Mesenchymal stem cell (in vitro differentiated cells and primary cell): ENCODE measurements at regions not wholly inside any gene's neighbourhood (a gene's known extent, or its start where the extent isn't known, plus 50 kb on each side); places are given as distances from the start of the nearest gene placed in this dataset.

ENCODE experiments used
- DNase-seq: peaks from one replicate; pipeline ENCODE4 v3.0.0-alpha.2; 2013
- H2AFZ ChIP-seq: one replicate; pipeline ENCODE4 v1.6.1; 2013; ENCODE audit warnings: low read depth, mild to moderate bottlenecking, control low read depth, inconsistent platforms, low read length, moderate library complexity
- H2AK5ac ChIP-seq: 2 replicates; pipeline ENCODE4 v1.6.1; 2013; ENCODE audit warnings: low read length, moderate library complexity, mild to moderate bottlenecking, inconsistent platforms; ENCODE audit not compliant: severe bottlenecking
- H2BK120ac ChIP-seq: one replicate; pipeline ENCODE4 v1.6.1; 2013; ENCODE audit warnings: low read depth, mild to moderate bottlenecking, inconsistent platforms, low read length, moderate library complexity
- H2BK12ac ChIP-seq, 2 experiments: one replicate each; pipeline ENCODE4 v1.6.1; 2013; ENCODE audit warnings: inconsistent platforms in 2 of 2, low read length in 2 of 2, mild to moderate bottlenecking in 2 of 2, moderate library complexity in 2 of 2, control low read depth in 1 of 2
- H2BK15ac ChIP-seq: one replicate; pipeline ENCODE4 v1.6.1; 2013; ENCODE audit warnings: mild to moderate bottlenecking, low read depth, inconsistent platforms; ENCODE audit not compliant: poor library complexity, severe bottlenecking
- H2BK5ac ChIP-seq: 2 replicates; pipeline ENCODE4 v1.6.1; 2013; ENCODE audit warnings: low read depth, mild to moderate bottlenecking, low read length, control low read depth, inconsistent platforms; ENCODE audit not compliant: poor library complexity, severe bottlenecking
- H3K14ac ChIP-seq, 2 experiments: one replicate each; pipeline ENCODE4 v1.6.1; 2013; ENCODE audit warnings: inconsistent platforms in 2 of 2, low read length in 2 of 2, control low read depth in 1 of 2, mild to moderate bottlenecking in 1 of 2, moderate library complexity in 1 of 2
- H3K18ac ChIP-seq, 2 experiments: one replicate each; pipeline ENCODE4 v1.6.1; 2013; ENCODE audit warnings: inconsistent platforms in 2 of 2, low read length in 2 of 2, control low read depth in 1 of 2, low read depth in 1 of 2, mild to moderate bottlenecking in 1 of 2
- H3K23ac ChIP-seq, 2 experiments: one replicate each; pipeline ENCODE4 v1.6.1; 2013; ENCODE audit warnings: inconsistent platforms in 2 of 2, low read length in 2 of 2, mild to moderate bottlenecking in 2 of 2, moderate library complexity in 2 of 2, control low read depth in 1 of 2
- H3K27ac ChIP-seq: 2 replicates; pipeline ENCODE4 v1.5.1; 2013; ENCODE audit warnings: mild to moderate bottlenecking, moderate library complexity, low read length, control low read depth, inconsistent platforms; ENCODE audit not compliant: poor library complexity, severe bottlenecking
- H3K27me3 ChIP-seq, 2 experiments: 2 replicates each; pipeline versions ENCODE4 v1.6.1 to v1.7.0; 2013; ENCODE audit warnings: low read length in 2 of 2, mild to moderate bottlenecking in 2 of 2, moderate library complexity in 2 of 2, control low read depth in 1 of 2, inconsistent platforms in 1 of 2; ENCODE audit not compliant: control insufficient read depth in 1 of 2, insufficient read depth in 1 of 2
- H3K36me3 ChIP-seq, 2 experiments: 2 replicates each; pipeline versions ENCODE4 v1.6.1 to v1.7.0; 2013; ENCODE audit warnings: low read length in 2 of 2, control low read depth in 1 of 2, inconsistent platforms in 1 of 2, low read depth in 1 of 2, mild to moderate bottlenecking in 1 of 2; ENCODE audit not compliant: insufficient read depth in 2 of 2, control insufficient read depth in 1 of 2
- H3K4ac ChIP-seq, 2 experiments: one replicate each; pipeline ENCODE4 v1.6.1; 2013; ENCODE audit warnings: inconsistent platforms in 2 of 2, low read length in 2 of 2, mild to moderate bottlenecking in 2 of 2, moderate library complexity in 2 of 2, control low read depth in 1 of 2, low read depth in 1 of 2
- H3K4me1 ChIP-seq: 2 replicates; pipeline ENCODE4 v1.6.1; 2013; ENCODE audit warnings: low read depth, low read length, control low read depth; ENCODE audit not compliant: control insufficient read depth, insufficient read depth
- H3K4me2 ChIP-seq: 2 replicates; pipeline ENCODE4 v1.6.1; 2013; ENCODE audit warnings: low read length, mild to moderate bottlenecking, inconsistent platforms; ENCODE audit not compliant: poor library complexity, severe bottlenecking
- H3K4me3 ChIP-seq, 2 experiments: 2 replicates each; pipeline versions ENCODE4 v1.5.1 to v1.7.0; 2013; ENCODE audit warnings: low read length in 2 of 2, mild to moderate bottlenecking in 2 of 2, control low read depth in 1 of 2, low read depth in 1 of 2; ENCODE audit not compliant: insufficient read depth in 1 of 2
- H3K79me1 ChIP-seq: replicated peaks from 2 replicates; pipeline ENCODE4 v1.6.1; 2013; ENCODE audit warnings: mild to moderate bottlenecking, control low read depth, low read length, inconsistent platforms; ENCODE audit not compliant: poor library complexity, severe bottlenecking
- H3K9ac ChIP-seq: 2 replicates; pipeline ENCODE4 v1.7.0; 2013; ENCODE audit warnings: mild to moderate bottlenecking, low read length, moderate library complexity
- H3K9me3 ChIP-seq: 2 replicates; pipeline ENCODE4 v1.7.0; 2013; ENCODE audit warnings: mild to moderate bottlenecking, low read length; ENCODE audit not compliant: control insufficient read depth
- H4K8ac ChIP-seq: one replicate; pipeline ENCODE4 v1.6.1; 2013; ENCODE audit warnings: inconsistent platforms, mild to moderate bottlenecking, low read length, moderate library complexity
- H4K91ac ChIP-seq: one replicate; pipeline ENCODE4 v1.6.1; 2013; ENCODE audit warnings: mild to moderate bottlenecking, low read length, inconsistent platforms
- WGBS: methylation state at CpG from one replicate; pipeline ENCODE4 v1.1.7; 2013; ENCODE audit warnings: mixed read lengths; 5-methylcytosine and 5-hydroxymethylcytosine counted together

- no peak overlapping the region for H3K18ac ChIP-seq
- no peak overlapping the region for H2BK5ac ChIP-seq
- H3K9ac ChIP-seq: no peak overlapping the region
- H3K14ac ChIP-seq: no peak overlapping the region
- peaks cover 3% of the 10 kb centered on the region for H3K4me1 ChIP-seq
- no peak overlapping the region for H2AFZ ChIP-seq
- H4K91ac ChIP-seq: no peak overlapping the region
- no peak overlapping the region for H3K23ac ChIP-seq
- no peak overlapping the region for H3K27ac ChIP-seq
- 97% methylated on average over 4 of the region's 5 CpGs for WGBS
- H3K9me3 ChIP-seq: no peaks in the 10 kb centered on the region
- H2BK12ac ChIP-seq: no peak overlapping the region
- H2BK15ac ChIP-seq: no peak overlapping the region
- H2BK120ac ChIP-seq: no peak overlapping the region
- no peaks in the 10 kb centered on the region for H3K79me1 ChIP-seq
- DNase-seq: no peak
- no peak overlapping the region for H4K8ac ChIP-seq
- H3K4me2 ChIP-seq: no peak overlapping the region
- no peak overlapping the region for H3K4me3 ChIP-seq
- no peaks in the 10 kb centered on the region for H3K27me3 ChIP-seq
- H3K4ac ChIP-seq: no peak overlapping the region
- H3K36me3 ChIP-seq: no peaks in the 10 kb centered on the region
- no peak overlapping the region for H2AK5ac ChIP-seq
Measured at GRCh38 chr2:161029321-161029720, 130.9 kb upstream of the TANK start.

- H3K27ac ChIP-seq: peak overlapping the region; percentile 93
- peak overlapping the region; percentile 86 for H2AK5ac ChIP-seq
- H2BK12ac ChIP-seq: peak overlapping the region; percentile 75 to 77
- no peaks in the 10 kb centered on the region for H3K36me3 ChIP-seq
- H2BK120ac ChIP-seq: no peak overlapping the region
- H2AFZ ChIP-seq: no peak overlapping the region
- H3K23ac ChIP-seq: no peak overlapping the region
- H3K9me3 ChIP-seq: no peaks in the 10 kb centered on the region
- H3K18ac ChIP-seq: peak overlapping the region; percentile 37 to 46
- H3K4me2 ChIP-seq: no peak overlapping the region
- H3K9ac ChIP-seq: peak overlapping the region; percentile 77
- peak overlapping the region; percentile 9 to 40 for H3K4ac ChIP-seq
- peak; percentile 97 for DNase-seq
- H4K91ac ChIP-seq: no peak overlapping the region
- no peak overlapping the region for H2BK5ac ChIP-seq
- no peak overlapping the region for H3K4me3 ChIP-seq
- H3K79me1 ChIP-seq: no peaks in the 10 kb centered on the region
- 4% methylated on average over 3 of the region's 3 CpGs for WGBS
- peak overlapping the region; percentile 16 for H4K8ac ChIP-seq
- no peaks in the 10 kb centered on the region for H3K27me3 ChIP-seq
- H3K4me1 ChIP-seq: peaks cover 3% of the 10 kb centered on the region
- H3K14ac ChIP-seq: no peak overlapping the region
- H2BK15ac ChIP-seq: peak overlapping the region; percentile 34
Measured at GRCh38 chr2:161030260-161031063, 129.8 kb upstream of the TANK start.

GRCh38 chr2:161031511-161031910 lies 128.7 kb upstream of the TANK start:
- H3K9ac ChIP-seq: peak overlapping the region; percentile 34
- no peak overlapping the region for H2BK120ac ChIP-seq
- no peak overlapping the region for H2AFZ ChIP-seq
- no peaks in the 10 kb centered on the region for H3K27me3 ChIP-seq
- H2AK5ac ChIP-seq: no peak overlapping the region
- H2BK15ac ChIP-seq: no peak overlapping the region
- no peak overlapping the region for H3K4ac ChIP-seq
- no peak overlapping the region for H3K4me2 ChIP-seq
- WGBS: 94% methylated on average over 2 of the region's 3 CpGs
- no peak for DNase-seq
- H3K36me3 ChIP-seq: no peaks in the 10 kb centered on the region
- no peak overlapping the region for H2BK12ac ChIP-seq
- H3K18ac ChIP-seq: no peak overlapping the region
- H2BK5ac ChIP-seq: no peak overlapping the region
- H3K4me3 ChIP-seq: no peak overlapping the region
- no peak overlapping the region for H4K91ac ChIP-seq
- H3K27ac ChIP-seq: no peak overlapping the region
- no peak overlapping the region for H3K23ac ChIP-seq
- no peaks in the 10 kb centered on the region for H3K9me3 ChIP-seq
- no peak overlapping the region for H4K8ac ChIP-seq
- peaks cover 3% of the 10 kb centered on the region for H3K4me1 ChIP-seq
- H3K79me1 ChIP-seq: no peaks in the 10 kb centered on the region
- no peak overlapping the region for H3K14ac ChIP-seq

GRCh38 chr2:161032635-161033034 lies 127.6 kb upstream of the TANK start:
- 94% methylated on average over 7 of the region's 7 CpGs for WGBS
- H2AK5ac ChIP-seq: no peak overlapping the region
- no peaks in the 10 kb centered on the region for H3K27me3 ChIP-seq

More at GRCh38 chr2:161032635-161033034, 127.6 kb upstream of the TANK start:
- no peak for DNase-seq
- no peak overlapping the region for H3K23ac ChIP-seq
- no peak overlapping the region for H2BK120ac ChIP-seq
- no peak overlapping the region for H4K8ac ChIP-seq
- peak overlapping the region in 1 of 2 experiments; percentile 11 for H2BK12ac ChIP-seq
- H3K9me3 ChIP-seq: no peaks in the 10 kb centered on the region
- peaks cover 3% of the 10 kb centered on the region for H3K4me1 ChIP-seq
- no peak overlapping the region for H3K27ac ChIP-seq
- H3K79me1 ChIP-seq: no peaks in the 10 kb centered on the region
- H3K4ac ChIP-seq: no peak overlapping the region
- no peak overlapping the region for H2BK15ac ChIP-seq
- H3K9ac ChIP-seq: no peak overlapping the region
- no peak overlapping the region for H3K4me2 ChIP-seq
- no peak overlapping the region for H2BK5ac ChIP-seq
- H3K4me3 ChIP-seq: no peak overlapping the region
- no peak overlapping the region for H4K91ac ChIP-seq
- H2AFZ ChIP-seq: no peak overlapping the region
- H3K18ac ChIP-seq: no peak overlapping the region
- no peaks in the 10 kb centered on the region for H3K36me3 ChIP-seq
- no peak overlapping the region for H3K14ac ChIP-seq
